HEK293 (cell line): ENCODE measurements at regions not wholly inside any gene's neighbourhood (a gene's known extent, or its start where the extent isn't known, plus 50 kb on each side); places are given as distances from the start of the nearest gene placed in this dataset.
"Not testable (repeated sequence)": the region's sequence is repeated elsewhere in the genome, so short reads cannot be mapped to it uniquely, and the experiment has no call there.

ENCODE experiments used
- CTCF ChIA-PET: fragments of 350-600 bp; formaldehyde crosslinking; extraction: SDS; loops from one replicate; lab custom pipeline; 2021; ENCODE audit warnings: antibody characterized with exemption; lab: Yijun Ruan, JAX
- POLR2A ChIA-PET: fragments of 300-600 bp; formaldehyde crosslinking; extraction: SDS; loops from one replicate; lab custom pipeline; 2020; ENCODE audit warnings: antibody characterized with exemption, inconsistent platforms; lab: Yijun Ruan, JAX
- H3K27ac ChIP-seq: fragments of 200-500 bp; sonication (Bioruptor generic); 2 replicates; pipeline ENCODE4 v1.5.1; 2014; ENCODE audit warnings: low read depth, low read length, control low read depth, inconsistent platforms; ENCODE audit errors: extremely low read depth
- H3K36me3 ChIP-seq, 2 experiments: fragments of 200-500 bp in 1 of 2; sonication (Bioruptor generic) in 1 of 2; 1 replicate in 1 of 2; 2 replicates in 1 of 2; pipeline ENCODE4 v1.5.1; 2014 to 2017; ENCODE audit warnings: inconsistent platforms in 2 of 2, low read length in 2 of 2; ENCODE audit not compliant: control insufficient read depth in 2 of 2, insufficient read depth in 1 of 2
- H3K4me1 ChIP-seq: fragments of 200-500 bp; sonication (Bioruptor generic); 2 replicates; pipeline ENCODE4 v1.5.1; 2014; ENCODE audit warnings: mild to moderate bottlenecking, low read length, inconsistent platforms; ENCODE audit not compliant: control insufficient read depth, insufficient read depth
- H3K4me3 ChIP-seq: 2 replicates; pipeline ENCODE4 v1.5.1; 2011; ENCODE audit warnings: low read depth, mild to moderate bottlenecking, control low read depth, low read length, moderate library complexity
- H3K9me3 ChIP-seq: fragments of 200-500 bp; sonication (Bioruptor generic); 2 replicates; pipeline ENCODE4 v1.5.1; 2014; ENCODE audit warnings: low read depth, low read length, inconsistent platforms; ENCODE audit not compliant: control insufficient read depth, insufficient read depth
- AEBP2 ChIP-seq: fragments of 450-650 bp; formaldehyde crosslinking; IDR thresholded peaks from 2 replicates; pipeline ENCODE4 v1.5.1; 2016; ENCODE audit warnings: missing biosample characterization, missing genetic modification characterization, borderline replicate concordance
- GLI4 ChIP-seq: fragments of 450-650 bp; formaldehyde crosslinking; IDR thresholded peaks from 2 replicates; pipeline ENCODE4 v1.5.1; 2016; ENCODE audit warnings: missing biosample characterization, missing genetic modification characterization
- MEIS1 ChIP-seq: sonication (generic); formaldehyde crosslinking; IDR thresholded peaks from 2 replicates; pipeline ENCODE4 v1.8.1; 2022; ENCODE audit warnings: missing genetic modification reagents, mild to moderate bottlenecking, borderline replicate concordance
- PATZ1 ChIP-seq: fragments of 450-650 bp; formaldehyde crosslinking; IDR thresholded peaks from 2 replicates; pipeline ENCODE4 v1.5.1; 2016; ENCODE audit warnings: missing biosample characterization, missing genetic modification characterization
- PRDM2 ChIP-seq: fragments of 450-650 bp; formaldehyde crosslinking; IDR thresholded peaks from 2 replicates; pipeline ENCODE4 v1.5.1; 2016; ENCODE audit warnings: missing biosample characterization, missing genetic modification characterization, borderline replicate concordance
- SETDB1 ChIP-seq: IDR thresholded peaks from one replicate; pipeline ENCODE4 v1.6.1; 2017; ENCODE audit warnings: mild to moderate bottlenecking, low read length, moderate library complexity, mixed read lengths; ENCODE audit not compliant: insufficient read length
- ZBTB6 ChIP-seq: fragments of 450-650 bp; formaldehyde crosslinking; IDR thresholded peaks from 2 replicates; pipeline ENCODE4 v1.5.1; 2017; ENCODE audit warnings: missing biosample characterization, missing genetic modification characterization
- ZBTB8A ChIP-seq: fragments of 450-650 bp; formaldehyde crosslinking; IDR thresholded peaks from 2 replicates; pipeline ENCODE4 v1.5.1; 2016; ENCODE audit warnings: missing biosample characterization, missing genetic modification characterization
- ZFHX2 ChIP-seq: fragments of 450-650 bp; formaldehyde crosslinking; conservative IDR thresholded peaks from 2 replicates; pipeline ENCODE4 v1.5.1; 2016; ENCODE audit warnings: missing biosample characterization, missing genetic modification characterization
- ZNF2 ChIP-seq: fragments of 450-650 bp; formaldehyde crosslinking; IDR thresholded peaks from 2 replicates; pipeline ENCODE4 v1.5.1; 2016; ENCODE audit warnings: missing biosample characterization, missing genetic modification characterization
- ZNF248 ChIP-seq: fragments of 450-650 bp; formaldehyde crosslinking; IDR thresholded peaks from 2 replicates; pipeline ENCODE4 v1.5.1; 2017; ENCODE audit warnings: missing biosample characterization, missing genetic modification characterization
- ZNF37A ChIP-seq: fragments of 450-650 bp; IDR thresholded peaks from 2 replicates; pipeline ENCODE4 v1.5.1; 2018; ENCODE audit warnings: missing biosample characterization, missing genetic modification characterization
- ZNF391 ChIP-seq: fragments of 450-650 bp; formaldehyde crosslinking; IDR thresholded peaks from 2 replicates; pipeline ENCODE4 v1.5.1; 2016; ENCODE audit warnings: low read depth, missing biosample characterization, missing genetic modification characterization, borderline replicate concordance
- ZNF529 ChIP-seq: fragments of 450-650 bp; formaldehyde crosslinking; IDR thresholded peaks from 2 replicates; pipeline ENCODE4 v1.5.1; 2017; ENCODE audit warnings: missing genetic modification characterization, missing biosample characterization; ENCODE audit not compliant: insufficient replicate concordance
- ZNF585B ChIP-seq: fragments of 450-650 bp; formaldehyde crosslinking; IDR thresholded peaks from 2 replicates; pipeline ENCODE4 v1.5.1; 2016; ENCODE audit warnings: missing biosample characterization, missing genetic modification characterization
- ZNF596 ChIP-seq: fragments of 450-650 bp; IDR thresholded peaks from 2 replicates; pipeline ENCODE4 v1.5.0; 2018; ENCODE audit warnings: missing biosample characterization, mild to moderate bottlenecking, missing genetic modification characterization, moderate library complexity
- ZNF707 ChIP-seq: fragments of 450-650 bp; formaldehyde crosslinking; IDR thresholded peaks from 2 replicates; pipeline ENCODE4 v1.5.1; 2016; ENCODE audit warnings: missing biosample characterization, missing genetic modification characterization
- ZNF76 ChIP-seq: fragments of 450-650 bp; formaldehyde crosslinking; IDR thresholded peaks from 2 replicates; pipeline ENCODE4; 2016; ENCODE audit warnings: low read depth, missing biosample characterization, missing genetic modification characterization, borderline replicate concordance
- ZSCAN18 ChIP-seq: fragments of 450-650 bp; formaldehyde crosslinking; IDR thresholded peaks from 2 replicates; pipeline ENCODE4 v1.5.1; 2016; ENCODE audit warnings: missing biosample characterization, missing genetic modification characterization

- no peak for TF ChIP-seq ZBTB6 (tag by site-specific recombination)
- TF ChIP-seq, all 188 proteins: peak for 0
These were observed 301.2 kb downstream of the OXSM start (continued) for GRCh38 chr3:26091096-26091495.

- Histone ChIP-seq H3K4me1 (no peaks in the 10 kb centered on the region), H3K4me3 (no peak overlapping the region), H3K27ac (no peak overlapping the region), H3K36me3 (no peaks in the 10 kb centered on the region), H3K9me3 (no peaks in the 10 kb centered on the region)
- TF ChIP-seq ZNF391 (tag by site-specific recombination) (no peak), GLI4 (tag by site-specific recombination) (no peak), ZSCAN18 (no peak), ZBTB8A (no peak), ZNF248 (tag by site-specific recombination) (no peak), AEBP2 (tag by site-specific recombination) (no peak), ZFHX2 (no peak), ZNF596 (tag by site-specific recombination) (no peak)
- POLR2A ChIA-PET, result no interaction called here
- CTCF ChIA-PET, result no interaction called here
These were observed 301.7 kb downstream of the OXSM start for GRCh38 chr3:26091626-26092025.

GRCh38 chr3:26097111-26097510 lies 307.2 kb downstream of the OXSM start:
- H3K36me3 ChIP-seq, CTCF ChIA-PET, H3K27ac ChIP-seq, POLR2A ChIA-PET: not testable (repeated sequence)
- TF ChIP-seq ZNF707 (tag by site-specific recombination), result peak; percentile 76
- TF ChIP-seq, all 188 proteins: peak for 1; not testable (repeated sequence) for 187
- H3K4me1 ChIP-seq, H3K9me3 ChIP-seq, H3K4me3 ChIP-seq: not testable (repeated sequence)

- POLR2A ChIA-PET, result no interaction called here
- no peaks in the 10 kb centered on the region for H3K9me3 ChIP-seq
- no peak for TF ChIP-seq SETDB1
- TF ChIP-seq PATZ1 (tag by site-specific recombination), result no peak
- no peak for TF ChIP-seq PRDM2 (tag by site-specific recombination)
- no peak for TF ChIP-seq ZNF37A (tag by site-specific recombination)
- TF ChIP-seq ZNF2 (tag by site-specific recombination), result no peak
- TF ChIP-seq ZNF529, result no peak
- TF ChIP-seq ZNF585B (tag by site-specific recombination), result no peak
- no peak for TF ChIP-seq ZNF76 (tag by site-specific recombination)
- TF ChIP-seq MEIS1 (CRISPR knock-in tag), result no peak
These were observed 309.8 kb downstream of the OXSM start for GRCh38 chr3:26099692-26100091.

More at GRCh38 chr3:26099692-26100091, 309.8 kb downstream of the OXSM start:
- Histone ChIP-seq H3K4me3 (no peak overlapping the region), H3K27ac (no peak overlapping the region), H3K36me3 (no peaks in the 10 kb centered on the region), H3K4me1 (no peaks in the 10 kb centered on the region)
- CTCF ChIA-PET, result no interaction called here
